Mucosa of descending colon (tissue), 3 donors: ENCODE measurements at regions not wholly inside any gene's neighbourhood (a gene's known extent, or its start where the extent isn't known, plus 50 kb on each side); places are given as distances from the start of the nearest gene placed in this dataset.

ENCODE experiments used
- ATAC-seq: fragments of 200-7000 bp; cut with Tn5 transposase; one replicate; pipeline ENCODE4 v1.9.1; 2020; ENCODE audit warnings: mild to moderate bottlenecking, moderate library complexity
- DNase-seq, 3 donors: peaks; one replicate each; pipeline ENCODE4 v3.0.0-alpha.2; 2020
- H3K36me3 ChIP-seq: fragments of 200-600 bp; one replicate; pipeline ENCODE4 v1.8.0; 2021; ENCODE audit warnings: low read depth, mild to moderate bottlenecking
- H3K4me1 ChIP-seq: fragments of 200-600 bp; one replicate; pipeline ENCODE4 v1.8.0; 2021; ENCODE audit warnings: low read depth, mild to moderate bottlenecking
- H3K4me3 ChIP-seq: fragments of 200-600 bp; one replicate; pipeline ENCODE4 v1.8.0; 2021; ENCODE audit warnings: mild to moderate bottlenecking
- H3K9me3 ChIP-seq: fragments of 200-600 bp; one replicate; pipeline ENCODE4 v1.8.0; 2021; ENCODE audit warnings: mild to moderate bottlenecking
- intact Hi-C, 2 donors: fragments of 100-400 bp; cut with DNase I in 1 of 2; cut with micrococcal nuclease in 1 of 2; formaldehyde crosslinking; loops; one replicate each; pipeline versions ENCODE4 v1.11.0 to v1.11.1; 2022; cut with DNase I, micrococcal nuclease
- TF ChIP-seq, protein P1 (sequence below): fragments of 200-600 bp; IDR thresholded peaks from one replicate; pipeline ENCODE4 v1.8.0; 2022; ENCODE audit warnings: antibody characterized with exemption, mild to moderate bottlenecking
- donor health status: DM: no; HTN: no; CAD: no; lungs with moderate emphysema.
- donor health status: DM: no; HTN: no; CAD: no.
- donor health status: DM: no; HTN: yes; CAD: no.

DNA sequence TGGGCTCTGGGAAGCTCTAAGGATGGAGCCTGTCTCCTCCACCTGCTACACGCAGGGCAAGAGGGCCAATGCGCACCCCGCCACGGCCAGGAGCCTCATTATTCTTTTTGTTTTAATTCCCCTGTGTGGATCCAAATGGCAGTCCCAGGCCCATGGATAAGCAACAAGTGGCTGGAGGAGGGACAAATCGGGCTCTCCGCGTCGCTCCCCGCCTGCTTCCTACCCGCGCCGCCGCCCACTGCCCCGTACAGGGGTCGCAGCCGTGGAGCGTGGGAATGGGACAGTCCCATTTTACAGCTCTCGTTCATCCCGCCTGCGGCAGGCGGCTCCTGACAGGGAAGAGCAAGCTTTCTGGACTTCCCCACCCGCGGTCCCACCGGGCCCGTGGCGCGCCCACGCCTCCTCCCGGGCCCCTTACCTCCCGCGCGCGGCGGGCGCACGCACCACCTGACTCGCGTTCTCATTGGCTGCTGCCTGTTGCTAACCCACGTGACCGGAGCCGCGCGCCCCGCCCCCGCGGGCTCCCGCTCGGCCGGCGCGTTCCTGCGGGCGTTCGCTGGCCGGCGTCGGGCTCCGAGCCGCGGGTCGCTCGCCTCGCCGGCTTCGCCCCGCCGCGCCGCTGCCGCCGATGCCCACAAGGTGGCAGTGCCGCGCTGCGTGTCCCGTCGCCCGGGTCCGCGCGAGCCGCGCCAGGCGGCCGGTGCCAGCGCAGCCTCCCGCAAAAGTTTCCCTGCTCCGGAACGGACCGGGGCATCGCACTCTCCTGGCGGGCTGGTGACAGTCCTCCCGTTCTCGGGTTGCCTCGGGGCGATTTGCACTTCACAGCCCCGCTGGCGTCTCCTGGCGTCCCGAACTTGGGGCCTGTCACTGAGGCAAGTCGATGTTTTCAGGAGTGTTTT is 93.3 kb downstream of the CD83 start:
- DNase-seq (peak; percentile 95 to 98 (median 96)), ATAC-seq (peak; percentile 94)
- H3K9me3 ChIP-seq, result no peaks in the 10 kb centered on the region
- H3K36me3 ChIP-seq, result no peaks in the 10 kb centered on the region
- H3K4me1 ChIP-seq, result peaks cover 8% of the 10 kb centered on the region
- intact Hi-C loops, result no loop called here
- H3K4me3 ChIP-seq, result peak overlapping the region; percentile 37
- TF ChIP-seq, protein P1, sequence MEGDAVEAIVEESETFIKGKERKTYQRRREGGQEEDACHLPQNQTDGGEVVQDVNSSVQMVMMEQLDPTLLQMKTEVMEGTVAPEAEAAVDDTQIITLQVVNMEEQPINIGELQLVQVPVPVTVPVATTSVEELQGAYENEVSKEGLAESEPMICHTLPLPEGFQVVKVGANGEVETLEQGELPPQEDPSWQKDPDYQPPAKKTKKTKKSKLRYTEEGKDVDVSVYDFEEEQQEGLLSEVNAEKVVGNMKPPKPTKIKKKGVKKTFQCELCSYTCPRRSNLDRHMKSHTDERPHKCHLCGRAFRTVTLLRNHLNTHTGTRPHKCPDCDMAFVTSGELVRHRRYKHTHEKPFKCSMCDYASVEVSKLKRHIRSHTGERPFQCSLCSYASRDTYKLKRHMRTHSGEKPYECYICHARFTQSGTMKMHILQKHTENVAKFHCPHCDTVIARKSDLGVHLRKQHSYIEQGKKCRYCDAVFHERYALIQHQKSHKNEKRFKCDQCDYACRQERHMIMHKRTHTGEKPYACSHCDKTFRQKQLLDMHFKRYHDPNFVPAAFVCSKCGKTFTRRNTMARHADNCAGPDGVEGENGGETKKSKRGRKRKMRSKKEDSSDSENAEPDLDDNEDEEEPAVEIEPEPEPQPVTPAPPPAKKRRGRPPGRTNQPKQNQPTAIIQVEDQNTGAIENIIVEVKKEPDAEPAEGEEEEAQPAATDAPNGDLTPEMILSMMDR, result peak; percentile 89

DNA sequence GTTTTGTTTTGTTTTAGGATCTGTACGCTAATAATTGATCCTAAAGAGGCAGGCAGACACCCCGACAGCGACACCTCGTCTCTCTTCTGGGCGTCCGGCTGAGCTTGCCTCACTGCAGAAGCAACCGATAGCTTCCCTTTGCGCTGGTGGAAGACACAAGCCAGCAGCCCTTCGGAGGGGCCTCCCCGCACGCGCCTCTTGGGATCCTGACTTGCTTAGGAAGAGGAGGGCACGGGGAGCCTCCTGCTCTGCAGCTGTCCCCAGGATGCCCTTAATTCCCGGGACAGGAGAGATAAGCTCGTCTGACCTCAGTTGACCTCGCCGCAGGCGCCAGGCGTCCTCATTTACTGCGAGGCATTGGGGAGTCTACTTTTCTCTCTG is 94.0 kb downstream of the CD83 start:
- H3K9me3 ChIP-seq, result no peaks in the 10 kb centered on the region
- peak; percentile 66 to 67 (median 67) for DNase-seq
- intact Hi-C loops, result no loop called here
- no peaks in the 10 kb centered on the region for H3K36me3 ChIP-seq
- no peak overlapping the region for H3K4me3 ChIP-seq
- TF ChIP-seq, protein P1, result no peak
- ATAC-seq, result peak; percentile 16
- peaks cover 8% of the 10 kb centered on the region for H3K4me1 ChIP-seq

DNA sequence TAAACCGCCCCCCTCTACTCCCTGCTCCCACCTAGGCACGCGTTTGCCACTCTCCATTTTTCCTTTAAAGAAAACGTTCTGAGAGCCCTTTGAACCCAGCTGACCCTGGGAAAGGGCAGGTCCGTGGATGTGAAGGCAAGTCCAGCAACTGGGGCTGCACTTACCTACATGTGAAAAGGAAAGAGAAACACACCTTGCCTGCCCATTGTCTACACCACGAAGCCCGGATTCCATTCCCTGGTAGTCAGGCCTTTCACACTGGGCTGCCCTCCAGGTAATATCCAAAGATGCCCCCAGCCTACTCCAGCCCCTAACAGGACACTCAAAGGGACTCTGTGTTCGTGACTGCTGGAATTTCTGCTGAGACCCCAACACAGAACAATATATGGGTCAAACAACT is 94.4 kb downstream of the CD83 start:
- intact Hi-C loops, result no loop called here
- ATAC-seq, result no peak

DNA sequence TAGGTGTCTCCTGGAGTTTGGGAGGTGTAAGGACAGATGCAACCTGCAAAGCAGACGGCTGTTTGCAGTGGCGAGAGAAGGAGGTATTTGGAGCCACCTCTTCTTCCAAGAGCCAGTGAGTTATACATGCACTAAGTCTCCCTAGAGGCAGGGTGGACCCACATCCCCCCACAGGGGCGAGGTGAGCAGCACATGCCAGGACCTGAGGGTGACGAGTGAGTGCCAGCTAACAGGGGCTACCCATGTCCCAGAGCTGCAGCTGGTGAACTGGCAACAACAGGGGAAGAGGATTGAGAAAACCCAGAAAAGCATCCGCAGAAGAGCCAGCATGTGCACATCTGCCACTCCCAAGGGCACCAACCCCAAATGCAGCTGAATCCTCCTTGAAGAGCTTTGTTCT is 95.1 kb downstream of the CD83 start:
- DNase-seq (no peak), ATAC-seq (no peak)
- peaks cover 8% of the 10 kb centered on the region for H3K4me1 ChIP-seq
- H3K9me3 ChIP-seq, result no peaks in the 10 kb centered on the region
- H3K4me3 ChIP-seq, result no peak overlapping the region
- intact Hi-C loops, result no loop called here
- no peaks in the 10 kb centered on the region for H3K36me3 ChIP-seq
- TF ChIP-seq, protein P1, result no peak

More for the DNA sequence above, 94.4 kb downstream of the CD83 start:
- H3K4me3 ChIP-seq, result no peak overlapping the region
- no peaks in the 10 kb centered on the region for H3K9me3 ChIP-seq
- TF ChIP-seq, protein P1, result no peak
- peaks cover 8% of the 10 kb centered on the region for H3K4me1 ChIP-seq
- H3K36me3 ChIP-seq, result no peaks in the 10 kb centered on the region
- peak in 1 of 3 donors; percentile 30 for DNase-seq

DNA sequence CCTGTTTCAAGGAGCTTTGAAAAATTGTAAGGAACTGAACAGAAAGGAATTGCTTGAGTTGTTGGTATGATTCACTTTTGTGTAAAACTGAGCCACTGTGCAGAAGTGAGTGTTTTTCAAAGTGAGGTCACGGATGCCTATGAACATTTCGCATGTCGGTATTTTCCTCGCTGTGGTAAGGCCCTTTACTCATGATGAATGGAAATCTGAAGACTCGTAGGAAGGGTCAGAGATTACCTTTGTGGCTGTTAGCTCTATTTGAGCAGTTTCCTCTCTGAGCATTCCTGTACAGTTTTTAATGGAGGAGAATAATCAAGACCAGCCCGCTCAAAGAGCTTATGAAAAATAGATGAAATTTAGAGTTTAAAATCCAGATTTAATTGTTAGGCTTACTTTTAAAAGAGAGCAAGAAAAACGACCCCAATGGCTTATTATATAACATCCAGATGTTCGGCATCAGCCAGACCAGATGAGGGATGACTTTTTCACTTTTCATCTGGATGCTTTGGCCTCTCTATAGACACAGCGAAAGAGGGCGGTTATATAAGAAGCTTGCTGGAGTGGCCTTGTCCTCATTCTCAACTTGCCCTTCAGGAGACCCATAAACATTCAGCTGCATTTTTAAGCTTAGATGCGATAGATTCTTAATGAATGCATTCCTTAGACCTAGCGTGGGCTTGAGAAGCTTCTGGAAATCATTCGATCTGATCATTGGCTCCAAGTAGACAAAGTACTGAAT is 99.5 kb downstream of the CD83 start:
- Histone ChIP-seq H3K4me1 (no peaks in the 10 kb centered on the region), H3K36me3 (no peaks in the 10 kb centered on the region), H3K4me3 (no peak overlapping the region), H3K9me3 (no peaks in the 10 kb centered on the region)
- TF ChIP-seq, protein P1, result no peak
- no peak for DNase-seq
- intact Hi-C loops, result no loop called here
- no peak for ATAC-seq
